Frontal cortex (tissue), 3 donors: ENCODE measurements at regions not wholly inside any gene's neighbourhood (a gene's known extent, or its start where the extent isn't known, plus 50 kb on each side); places are given as distances from the start of the nearest gene placed in this dataset.
"Not testable (repeated sequence)": the region's sequence is repeated elsewhere in the genome, so short reads cannot be mapped to it uniquely, and the experiment has no call there.

Source experiments
- DNase-seq, 2 donors: peaks; one replicate each; pipeline ENCODE4 v3.0.0; 2012; ENCODE audit warnings: low spot score in 2 of 2
- FAIRE-seq: peaks from 2 replicates; lab custom pipeline; 2012; peaks lifted over from hg19 to GRCh38; lab: Jason Lieb, UNC
- donor health status: control.
- donor health status: control.
- donor health status: control.

- FAIRE-seq (no peak), DNase-seq (no peak)
Measured at GRCh38 chr5:100401149-100401548, 134.0 kb upstream of the FAM174A start.

GRCh38 chr5:100398815-100399214, 136.4 kb upstream of the FAM174A start:
- FAIRE-seq, DNase-seq: not testable (repeated sequence)

- not testable (repeated sequence) for FAIRE-seq, DNase-seq
Measured at GRCh38 chr5:100379254-100379858, 155.8 kb upstream of the FAM174A start.

GRCh38 chr5:100364757-100365478, 170.3 kb upstream of the FAM174A start:
- FAIRE-seq, DNase-seq: not testable (repeated sequence)

GRCh38 chr5:100364343-100364742, 170.8 kb upstream of the FAM174A start:
- FAIRE-seq, DNase-seq: not testable (repeated sequence)

- DNase-seq, FAIRE-seq: not testable (repeated sequence)
Measured at GRCh38 chr5:100359998-100360397, 175.2 kb upstream of the FAM174A start.

- not testable (repeated sequence) for DNase-seq, FAIRE-seq
Measured at GRCh38 chr5:100346269-100346668, 188.9 kb upstream of the FAM174A start.

GRCh38 chr5:100341485-100341884, 193.7 kb upstream of the FAM174A start:
- not testable (repeated sequence) for FAIRE-seq, DNase-seq

- DNase-seq (no peak), FAIRE-seq (no peak)
Measured at GRCh38 chr5:100322483-100322882, 212.7 kb upstream of the FAM174A start.

- FAIRE-seq: no peak
- no peak for DNase-seq
Measured at GRCh38 chr5:100319885-100320284, 215.3 kb upstream of the FAM174A start.

GRCh38 chr5:100313657-100314056, 221.5 kb upstream of the FAM174A start:
- DNase-seq (no peak), FAIRE-seq (no peak)

- FAIRE-seq (no peak), DNase-seq (no peak)
Measured at GRCh38 chr5:100311806-100312205, 223.4 kb upstream of the FAM174A start.

GRCh38 chr5:100306000-100306399, 229.2 kb upstream of the FAM174A start:
- FAIRE-seq: no peak
- DNase-seq: no peak

- DNase-seq (no peak), FAIRE-seq (no peak)
Measured at GRCh38 chr5:100303216-100303615, 232.0 kb upstream of the FAM174A start.

GRCh38 chr5:100299261-100299660, 235.9 kb upstream of the FAM174A start:
- no peak for DNase-seq
- no peak for FAIRE-seq

- DNase-seq: no peak
- no peak for FAIRE-seq
Measured at GRCh38 chr5:100276071-100276470, 259.1 kb upstream of the FAM174A start.

- FAIRE-seq (no peak), DNase-seq (no peak)
Measured at GRCh38 chr5:100275631-100276030, 259.5 kb upstream of the FAM174A start.

GRCh38 chr5:100273846-100274580, 261.2 kb upstream of the FAM174A start:
- no peak for FAIRE-seq
- DNase-seq: no peak

- FAIRE-seq (no peak), DNase-seq (no peak)
Measured at GRCh38 chr5:100270023-100270771, 265.0 kb upstream of the FAM174A start.

GRCh38 chr5:100260968-100261367, 274.2 kb upstream of the FAM174A start:
- FAIRE-seq: no peak
- no peak for DNase-seq
